ENCODE measurements at regions not wholly inside any gene's neighbourhood (a gene's known extent, or its start where the extent isn't known, plus 50 kb on each side); places are given as distances from the start of the nearest gene placed in this dataset.

- TF ChIP-seq EZH2phosphoT487 (IDR thresholded peaks at IDR 0.05; ENCODE audit: low read depth) (no peak), CTCF (IDR thresholded peaks at IDR 0.05; ENCODE audit: low read depth, low read length) (no peak)
- Histone ChIP-seq H3K27me3 (ENCODE audit: low read depth, low read length) (no peaks in the 10 kb centered on the region; the same call in 1 of the 2 replicates), H3K9me3 (ENCODE audit: insufficient read depth, low read length) (no peaks in the 10 kb centered on the region), H3K4me3 (ENCODE audit: low read length) (no peak overlapping the region), H3K36me3 (replicated peaks; ENCODE audit: low read depth, low read length) (no peaks in the 10 kb centered on the region), H3K9ac (ENCODE audit: low read length) (no peak overlapping the region), H3K4me2 (ENCODE audit: low read length) (no peak overlapping the region), H3K4me1 (ENCODE audit: low read length) (no peaks in the 10 kb centered on the region), H3K79me2 (ENCODE audit: low read length) (no peaks in the 10 kb centered on the region), H4K20me1 (ENCODE audit: insufficient read depth, low read length) (no peaks in the 10 kb centered on the region), H2AFZ (ENCODE audit: low read depth, low read length) (no peak overlapping the region), H3K27ac (ENCODE audit: low read length) (no peak overlapping the region)
Measured at GRCh38 chr17:52244689-52245088, 86.2 kb upstream of the CA10 start.

GRCh38 chr17:52242268-52242667 lies 83.8 kb upstream of the CA10 start:
- no peaks in the 10 kb centered on the region for H3K79me2 ChIP-seq (ENCODE audit: low read length)
- H3K36me3 ChIP-seq (replicated peaks; ENCODE audit: low read depth, low read length): no peaks in the 10 kb centered on the region
- H3K4me3 ChIP-seq (ENCODE audit: low read length): no peak overlapping the region
- no peak overlapping the region for H3K9ac ChIP-seq (ENCODE audit: low read length)
- H3K27ac ChIP-seq (ENCODE audit: low read length): no peak overlapping the region
- no peaks in the 10 kb centered on the region; the same call in 1 of the 2 replicates for H3K27me3 ChIP-seq (ENCODE audit: low read depth, low read length)
- H3K4me1 ChIP-seq (ENCODE audit: low read length): no peaks in the 10 kb centered on the region
- H4K20me1 ChIP-seq (ENCODE audit: insufficient read depth, low read length): no peaks in the 10 kb centered on the region
- no peaks in the 10 kb centered on the region for H3K9me3 ChIP-seq (ENCODE audit: insufficient read depth, low read length)
- no peak for TF ChIP-seq EZH2phosphoT487 (IDR thresholded peaks at IDR 0.05; ENCODE audit: low read depth)
- TF ChIP-seq CTCF (IDR thresholded peaks at IDR 0.05; ENCODE audit: low read depth, low read length): no peak
- no peak overlapping the region for H2AFZ ChIP-seq (ENCODE audit: low read depth, low read length)
- H3K4me2 ChIP-seq (ENCODE audit: low read length): no peak overlapping the region

DNA sequence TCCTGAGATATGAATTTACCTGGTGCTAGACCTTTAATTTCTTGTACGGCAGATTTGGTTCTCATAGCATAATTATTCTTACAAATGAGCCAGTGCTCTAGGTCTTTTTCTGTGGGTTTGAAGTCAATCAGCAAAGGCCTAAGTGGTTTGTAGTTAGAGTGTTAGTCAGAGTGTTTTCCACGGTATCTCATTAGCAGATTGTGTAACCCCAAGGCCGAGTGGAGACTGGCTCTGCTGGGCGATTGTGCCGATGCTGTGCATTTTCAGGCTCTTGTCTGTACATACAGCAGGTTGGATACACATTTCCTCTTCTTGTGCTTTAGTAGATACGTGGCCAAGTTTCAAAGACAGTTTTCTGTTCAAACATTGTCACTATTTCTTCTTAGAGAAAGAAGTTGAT lies 78.6 kb upstream of the CA10 start:
- no peaks in the 10 kb centered on the region for H3K4me1 ChIP-seq (ENCODE audit: low read length)
- no peaks in the 10 kb centered on the region for H3K79me2 ChIP-seq (ENCODE audit: low read length)
- no peaks in the 10 kb centered on the region for H4K20me1 ChIP-seq (ENCODE audit: insufficient read depth, low read length)
- no peak overlapping the region for H3K4me3 ChIP-seq (ENCODE audit: low read length)
- no peak for TF ChIP-seq EZH2phosphoT487 (IDR thresholded peaks at IDR 0.05; ENCODE audit: low read depth)
- no peak for TF ChIP-seq CTCF (IDR thresholded peaks at IDR 0.05; ENCODE audit: low read depth, low read length)
- H3K36me3 ChIP-seq (replicated peaks; ENCODE audit: low read depth, low read length): no peaks in the 10 kb centered on the region
- no peak overlapping the region for H3K27ac ChIP-seq (ENCODE audit: low read length)
- no peak overlapping the region for H3K4me2 ChIP-seq (ENCODE audit: low read length)
- H3K9me3 ChIP-seq (ENCODE audit: insufficient read depth, low read length): no peaks in the 10 kb centered on the region
- H2AFZ ChIP-seq (ENCODE audit: low read depth, low read length): no peak overlapping the region
- no peaks in the 10 kb centered on the region; the same call in 1 of the 2 replicates for H3K27me3 ChIP-seq (ENCODE audit: low read depth, low read length)
- H3K9ac ChIP-seq (ENCODE audit: low read length): no peak overlapping the region

- Histone ChIP-seq H3K79me2 (ENCODE audit: low read length) (no peaks in the 10 kb centered on the region), H3K27ac (ENCODE audit: low read length) (no peak overlapping the region), H3K9me3 (ENCODE audit: insufficient read depth, low read length) (no peaks in the 10 kb centered on the region), H2AFZ (ENCODE audit: low read depth, low read length) (no peak overlapping the region), H3K27me3 (ENCODE audit: low read depth, low read length) (no peaks in the 10 kb centered on the region; the same call in 1 of the 2 replicates), H3K36me3 (replicated peaks; ENCODE audit: low read depth, low read length) (no peaks in the 10 kb centered on the region), H4K20me1 (ENCODE audit: insufficient read depth, low read length) (no peaks in the 10 kb centered on the region), H3K4me3 (ENCODE audit: low read length) (no peak overlapping the region), H3K9ac (ENCODE audit: low read length) (no peak overlapping the region), H3K4me2 (ENCODE audit: low read length) (no peak overlapping the region), H3K4me1 (ENCODE audit: low read length) (no peaks in the 10 kb centered on the region)
- TF ChIP-seq CTCF (IDR thresholded peaks at IDR 0.05; ENCODE audit: low read depth, low read length) (no peak), EZH2phosphoT487 (IDR thresholded peaks at IDR 0.05; ENCODE audit: low read depth) (no peak)
Measured at GRCh38 chr17:52235516-52235915, 77.0 kb upstream of the CA10 start.
